ENCODE measurements at regions not wholly inside any gene's neighbourhood (a gene's known extent, or its start where the extent isn't known, plus 50 kb on each side); places are given as distances from the start of the nearest gene placed in this dataset.

DNA sequence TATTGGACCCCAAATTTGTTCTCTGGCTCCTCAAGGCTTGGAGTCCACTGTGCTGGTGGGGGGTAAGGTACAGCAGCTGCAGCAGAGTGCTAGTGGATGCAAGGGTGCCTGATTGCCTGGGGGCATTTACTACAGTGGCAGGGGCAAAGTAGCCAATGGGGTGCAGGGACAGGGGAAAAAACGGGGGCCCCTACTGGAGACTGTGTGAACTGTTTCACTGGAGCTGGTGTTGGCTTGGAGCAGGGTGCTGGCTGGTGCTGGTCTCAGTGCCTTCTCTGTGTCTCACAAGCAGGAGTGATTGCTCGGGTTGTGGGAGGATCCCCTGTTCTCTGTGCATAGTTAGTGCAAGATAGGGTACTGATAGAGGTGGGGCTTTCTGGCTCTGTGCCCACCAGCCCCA lies 935.9 kb downstream of the JRKL start:
- TF ChIP-seq, protein P1, sequence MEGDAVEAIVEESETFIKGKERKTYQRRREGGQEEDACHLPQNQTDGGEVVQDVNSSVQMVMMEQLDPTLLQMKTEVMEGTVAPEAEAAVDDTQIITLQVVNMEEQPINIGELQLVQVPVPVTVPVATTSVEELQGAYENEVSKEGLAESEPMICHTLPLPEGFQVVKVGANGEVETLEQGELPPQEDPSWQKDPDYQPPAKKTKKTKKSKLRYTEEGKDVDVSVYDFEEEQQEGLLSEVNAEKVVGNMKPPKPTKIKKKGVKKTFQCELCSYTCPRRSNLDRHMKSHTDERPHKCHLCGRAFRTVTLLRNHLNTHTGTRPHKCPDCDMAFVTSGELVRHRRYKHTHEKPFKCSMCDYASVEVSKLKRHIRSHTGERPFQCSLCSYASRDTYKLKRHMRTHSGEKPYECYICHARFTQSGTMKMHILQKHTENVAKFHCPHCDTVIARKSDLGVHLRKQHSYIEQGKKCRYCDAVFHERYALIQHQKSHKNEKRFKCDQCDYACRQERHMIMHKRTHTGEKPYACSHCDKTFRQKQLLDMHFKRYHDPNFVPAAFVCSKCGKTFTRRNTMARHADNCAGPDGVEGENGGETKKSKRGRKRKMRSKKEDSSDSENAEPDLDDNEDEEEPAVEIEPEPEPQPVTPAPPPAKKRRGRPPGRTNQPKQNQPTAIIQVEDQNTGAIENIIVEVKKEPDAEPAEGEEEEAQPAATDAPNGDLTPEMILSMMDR (optimal IDR thresholded peaks at IDR 0.05 in 1 of 3, IDR thresholded peaks at IDR 0.05 in 1 of 3, conservative IDR thresholded peaks at IDR 0.05 in 1 of 3; ENCODE audit: extremely low read depth in 1 of 3, insufficient read depth in 2 of 3, low read length in 3 of 3): no peak
- no peak for TF ChIP-seq EZH2 (IDR thresholded peaks at IDR 0.05; ENCODE audit: low read length)
